ENCODE measurements at regions not wholly inside any gene's neighbourhood (a gene's known extent, or its start where the extent isn't known, plus 50 kb on each side); places are given as distances from the start of the nearest gene placed in this dataset.
A peak's percentile ranks its signal among the peaks of the same experiment; 100 is the strongest.

- no peak overlapping the region for H3K27ac Mint-ChIP-seq
- H3K27me3 Mint-ChIP-seq: peaks cover 0 to 8% (median 2%) of the 10 kb centered on the region in 5 donors
- H3K9me3 Mint-ChIP-seq: peaks cover 0 to 21% (median 0%) of the 10 kb centered on the region in 9 donors
- H3K4me3 Mint-ChIP-seq: no peak overlapping the region
- POLR2A ChIA-PET: no interaction called here
- peaks cover 0 to 4% (median 0%) of the 10 kb centered on the region in 4 donors for H3K4me1 Mint-ChIP-seq
- ATAC-seq (no peak), DNase-seq (peak in 1 of 10 donors; percentile 15)
- H3K36me3 Mint-ChIP-seq: peaks cover 0 to 15% (median 0%) of the 10 kb centered on the region in 3 donors
Measured at GRCh38 chr10:132467464-132468149, 70.0 kb upstream of the INPP5A start.

GRCh38 chr10:132468216-132468615 lies 69.4 kb upstream of the INPP5A start:
- peaks cover 0 to 4% (median 0%) of the 10 kb centered on the region in 4 donors for H3K4me1 Mint-ChIP-seq
- no peak for DNase-seq

GRCh38 chr10:132468651-132469050 lies 68.9 kb upstream of the INPP5A start:
- peaks cover 0 to 12% (median 3%) of the 10 kb centered on the region in 5 donors for H3K27me3 Mint-ChIP-seq
- H3K4me3 Mint-ChIP-seq: no peak overlapping the region
- POLR2A ChIA-PET: no interaction called here
- peaks cover 0 to 23% (median 0%) of the 10 kb centered on the region in 9 donors for H3K9me3 Mint-ChIP-seq
- DNase-seq: no peak
- H3K36me3 Mint-ChIP-seq: peaks cover 0 to 15% (median 0%) of the 10 kb centered on the region in 3 donors
- H3K4me1 Mint-ChIP-seq: peaks cover 0 to 4% (median 0%) of the 10 kb centered on the region in 4 donors
- ATAC-seq: no peak
- H3K27ac Mint-ChIP-seq: no peak overlapping the region

More at GRCh38 chr10:132468216-132468615, 69.4 kb upstream of the INPP5A start:
- H3K27me3 Mint-ChIP-seq: peaks cover 0 to 8% (median 3%) of the 10 kb centered on the region in 5 donors
- ATAC-seq: no peak
- peaks cover 0 to 15% (median 0%) of the 10 kb centered on the region in 3 donors for H3K36me3 Mint-ChIP-seq
- POLR2A ChIA-PET: no interaction called here
- peaks cover 0 to 23% (median 0%) of the 10 kb centered on the region in 9 donors for H3K9me3 Mint-ChIP-seq
- no peak overlapping the region for H3K27ac Mint-ChIP-seq
- H3K4me3 Mint-ChIP-seq: no peak overlapping the region

DNA sequence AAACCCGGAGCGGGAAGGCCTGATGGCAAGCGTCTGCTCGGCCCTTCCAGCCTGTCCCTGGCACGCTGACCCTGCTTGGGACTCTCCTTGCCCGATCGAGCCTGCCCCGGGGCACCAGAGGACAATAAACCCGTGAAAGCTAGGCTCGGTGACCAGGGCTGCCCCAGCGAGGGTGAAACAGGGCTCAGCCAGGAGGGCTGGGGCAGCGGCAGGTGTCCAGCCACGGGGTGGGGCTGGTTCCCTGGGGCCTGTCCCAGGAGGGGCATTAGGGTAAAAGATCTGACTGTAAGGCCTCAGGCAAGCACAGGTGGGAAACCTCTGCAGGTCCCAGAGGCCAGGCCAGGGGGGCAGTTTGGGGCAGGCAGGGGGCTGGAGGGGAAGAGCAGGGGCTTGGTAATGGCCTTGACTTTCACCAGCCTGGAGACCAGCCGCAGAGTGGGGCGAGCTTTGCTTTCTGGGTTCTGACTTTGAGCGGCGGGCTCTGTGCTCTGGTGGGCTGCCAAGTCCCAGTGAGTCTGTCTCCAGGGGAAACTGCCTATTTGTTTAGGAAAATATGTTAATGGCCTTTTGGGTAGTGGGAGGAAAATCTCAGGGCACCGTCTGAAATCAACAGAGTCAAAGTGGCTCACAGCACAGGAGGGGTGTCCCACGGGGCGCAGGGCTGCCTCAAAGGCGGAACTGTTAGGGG lies 68.2 kb upstream of the INPP5A start:
- Mint-ChIP-seq H3K4me3 (no peak overlapping the region), H3K27ac (peak overlapping the region in 1 of 10 donors; percentile 75), H3K27me3 (peaks cover 0 to 13% (median 3%) of the 10 kb centered on the region in 5 donors), H3K4me1 (peaks cover 0 to 4% (median 0%) of the 10 kb centered on the region in 4 donors), H3K9me3 (peaks cover 0 to 23% (median 0%) of the 10 kb centered on the region in 9 donors), H3K36me3 (peaks cover 0 to 15% (median 0%) of the 10 kb centered on the region in 3 donors)
- ATAC-seq (no peak), DNase-seq (no peak)
- POLR2A ChIA-PET: no interaction called here

DNA sequence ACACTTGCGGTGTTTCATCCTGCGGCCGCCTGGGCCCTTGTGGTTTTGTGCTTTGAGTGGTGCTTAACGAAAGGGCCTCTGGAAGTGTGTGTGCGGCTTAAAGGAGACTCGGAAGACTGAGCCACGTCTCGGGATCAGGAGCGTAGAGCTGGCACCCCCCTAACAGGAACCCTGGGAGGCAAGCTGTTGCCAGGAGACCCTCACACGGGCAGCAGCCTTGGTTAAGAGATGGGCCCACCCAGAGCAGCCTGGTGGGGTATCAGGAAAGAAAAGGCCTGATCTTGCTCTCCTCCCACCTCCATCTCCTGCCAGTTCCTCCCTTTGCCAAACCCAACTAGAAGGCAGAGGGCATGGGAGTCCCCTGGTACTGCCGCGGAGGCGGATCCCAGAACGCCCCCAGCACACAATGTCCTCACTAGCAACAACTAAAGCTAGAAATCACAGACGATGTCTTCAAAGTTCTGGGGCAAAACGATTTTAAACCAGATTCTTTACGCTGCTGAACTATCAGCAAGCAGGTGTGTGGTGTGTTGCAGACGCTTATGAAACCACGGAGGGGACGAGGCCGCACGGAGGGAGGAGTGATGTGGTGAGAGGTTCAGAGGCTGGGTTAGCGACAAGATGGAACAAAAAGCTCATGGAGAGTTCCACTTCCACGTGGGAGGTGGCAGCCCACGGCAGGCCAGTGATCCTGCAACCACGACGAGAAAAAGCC lies 67.0 kb upstream of the INPP5A start:
- H3K27ac Mint-ChIP-seq: peak overlapping the region in 3 of 10 donors; percentile 11 to 82 (median 28)
- peaks cover 0 to 4% (median 0%) of the 10 kb centered on the region in 4 donors for H3K4me1 Mint-ChIP-seq
- POLR2A ChIA-PET: no interaction called here
- H3K27me3 Mint-ChIP-seq: peaks cover 0 to 13% (median 5%) of the 10 kb centered on the region in 5 donors
- peaks cover 0 to 15% (median 0%) of the 10 kb centered on the region in 3 donors for H3K36me3 Mint-ChIP-seq
- no peak overlapping the region for H3K4me3 Mint-ChIP-seq
- peaks cover 0 to 23% (median 0%) of the 10 kb centered on the region in 9 donors for H3K9me3 Mint-ChIP-seq
- DNase-seq (peak in 1 of 10 donors; percentile 26), ATAC-seq (no peak)

- POLR2A ChIA-PET: no interaction called here
- Mint-ChIP-seq H3K4me3 (no peak overlapping the region), H3K27ac (peak overlapping the region in 2 of 10 donors; percentile 28 to 82), H3K27me3 (peaks cover 0 to 13% (median 5%) of the 10 kb centered on the region in 5 donors), H3K36me3 (peaks cover 0 to 15% (median 0%) of the 10 kb centered on the region in 3 donors), H3K4me1 (peaks cover 0 to 4% (median 0%) of the 10 kb centered on the region in 4 donors), H3K9me3 (peaks cover 0 to 23% (median 0%) of the 10 kb centered on the region in 9 donors)
- DNase-seq (no peak), ATAC-seq (no peak)
Measured at GRCh38 chr10:132471125-132471451, 66.5 kb upstream of the INPP5A start.

DNA sequence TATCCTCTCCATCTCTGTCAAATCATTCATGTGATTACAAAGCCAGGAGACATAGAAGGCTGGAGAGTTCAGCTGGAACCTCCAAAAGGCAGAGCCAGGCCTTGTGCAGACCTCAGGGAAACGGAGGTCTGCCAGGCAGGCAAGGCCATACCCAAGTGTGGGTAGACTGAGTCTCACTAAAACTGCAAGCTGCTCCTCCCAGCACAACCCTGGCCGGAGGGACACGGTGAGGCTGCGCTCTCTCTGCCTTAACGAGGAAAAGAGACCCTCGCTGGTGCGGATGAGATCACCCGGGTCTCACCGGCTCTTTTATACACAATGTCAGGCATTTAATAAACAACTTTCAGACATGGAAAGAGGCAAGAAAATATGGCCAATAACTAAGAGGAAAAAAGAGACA lies 66.1 kb upstream of the INPP5A start:
- peaks cover 0 to 23% (median 0%) of the 10 kb centered on the region in 9 donors for H3K9me3 Mint-ChIP-seq
- no peak for DNase-seq
- POLR2A ChIA-PET: no interaction called here

GRCh38 chr10:132475086-132475485 lies 62.5 kb upstream of the INPP5A start:
- H3K27ac Mint-ChIP-seq: no peak overlapping the region
- DNase-seq (no peak), ATAC-seq (no peak)
- H3K36me3 Mint-ChIP-seq: peaks cover 0 to 15% (median 0%) of the 10 kb centered on the region in 3 donors
- H3K9me3 Mint-ChIP-seq: peaks cover 0 to 23% (median 0%) of the 10 kb centered on the region in 9 donors
- POLR2A ChIA-PET: no interaction called here
- peaks cover 0 to 16% (median 5%) of the 10 kb centered on the region in 5 donors for H3K27me3 Mint-ChIP-seq
- H3K4me3 Mint-ChIP-seq: no peak overlapping the region
- H3K4me1 Mint-ChIP-seq: peaks cover 0 to 2% (median 0%) of the 10 kb centered on the region in 4 donors

More for the DNA sequence above, 66.1 kb upstream of the INPP5A start:
- Mint-ChIP-seq H3K4me3 (no peak overlapping the region), H3K4me1 (peaks cover 0 to 4% (median 0%) of the 10 kb centered on the region in 4 donors), H3K27ac (no peak overlapping the region), H3K36me3 (peaks cover 0 to 15% (median 0%) of the 10 kb centered on the region in 3 donors), H3K27me3 (peaks cover 0 to 13% (median 5%) of the 10 kb centered on the region in 5 donors)
- ATAC-seq: no peak

DNA sequence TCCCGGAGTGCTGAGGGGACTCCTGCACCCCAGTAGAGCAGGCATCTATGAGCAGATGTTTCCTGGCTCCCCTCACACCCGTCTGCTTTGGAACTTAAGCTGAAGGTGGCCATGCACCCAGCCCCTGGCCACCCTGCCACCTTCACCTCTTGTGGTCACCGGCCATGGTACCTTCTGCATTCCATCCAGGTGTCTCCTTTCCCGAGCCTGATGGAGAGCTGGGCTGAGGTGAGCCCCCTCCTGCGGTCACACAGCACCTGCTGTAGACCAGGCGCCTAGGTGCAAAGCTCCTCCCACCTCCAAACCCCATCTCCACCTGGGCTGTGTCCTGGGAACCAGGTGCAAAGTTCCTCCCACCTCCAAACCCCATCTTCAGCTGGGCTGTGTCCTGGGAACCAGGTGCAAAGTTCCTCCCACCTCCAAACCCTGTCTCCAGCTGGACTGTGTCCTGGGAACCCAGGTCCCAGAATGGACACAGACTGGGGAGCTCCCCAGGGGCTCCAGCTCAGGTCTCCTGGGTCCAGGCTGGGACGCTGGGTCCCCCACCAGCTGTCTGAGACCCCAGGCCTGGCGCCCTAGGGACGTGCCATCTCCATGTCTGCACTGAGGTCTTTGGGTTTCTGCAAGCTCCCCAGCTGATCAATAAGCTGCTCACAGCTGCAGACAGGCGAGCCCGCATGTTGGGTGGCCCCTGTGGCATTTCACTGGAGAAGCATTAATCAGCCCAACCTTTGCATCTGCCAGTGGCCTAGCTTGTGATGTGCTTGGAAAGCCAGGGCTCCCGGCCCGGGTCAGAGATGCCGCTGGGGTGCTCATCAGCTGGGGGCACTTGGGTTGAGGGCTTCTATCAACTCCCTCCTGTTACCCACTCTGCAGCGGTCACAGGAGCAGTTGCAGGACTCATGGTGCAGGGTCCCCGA lies 61.2 kb upstream of the INPP5A start:
- no peak overlapping the region for H3K4me3 Mint-ChIP-seq
- peaks cover 0 to 4% (median 0%) of the 10 kb centered on the region in 4 donors for H3K4me1 Mint-ChIP-seq
- H3K36me3 Mint-ChIP-seq: peaks cover 0 to 10% (median 0%) of the 10 kb centered on the region in 3 donors
- peaks cover 0 to 18% (median 8%) of the 10 kb centered on the region in 5 donors for H3K27me3 Mint-ChIP-seq
- DNase-seq: peak in 1 of 10 donors; percentile 36
- ATAC-seq: no peak
- H3K9me3 Mint-ChIP-seq: peaks cover 0 to 14% (median 0%) of the 10 kb centered on the region in 9 donors
- POLR2A ChIA-PET: no interaction called here
- H3K27ac Mint-ChIP-seq: no peak overlapping the region

DNA sequence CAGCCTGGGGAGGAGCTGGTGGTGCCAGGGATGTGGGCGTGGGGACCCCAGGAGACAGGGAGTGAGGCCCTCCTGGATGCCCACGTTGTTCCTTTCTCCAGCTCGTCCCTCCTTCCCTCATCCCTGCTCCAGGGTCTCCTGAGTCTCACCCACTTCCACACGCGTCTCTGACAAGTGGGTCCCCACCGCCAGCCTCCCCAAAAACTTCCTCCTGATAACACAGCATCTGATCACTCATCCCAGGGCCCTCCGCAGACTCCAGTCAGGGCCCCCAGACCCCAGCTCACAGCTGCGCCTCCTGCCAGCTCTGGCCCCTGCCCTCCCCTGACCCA lies 60.6 kb upstream of the INPP5A start:
- no peak for ATAC-seq
- H3K4me3 Mint-ChIP-seq: no peak overlapping the region
- POLR2A ChIA-PET: no interaction called here
- H3K36me3 Mint-ChIP-seq: peaks cover 0 to 3% (median 0%) of the 10 kb centered on the region in 3 donors
- H3K27ac Mint-ChIP-seq: no peak overlapping the region
- H3K9me3 Mint-ChIP-seq: peaks cover 0 to 7% (median 0%) of the 10 kb centered on the region in 9 donors
- peaks cover 0 to 18% (median 8%) of the 10 kb centered on the region in 5 donors for H3K27me3 Mint-ChIP-seq
- peaks cover 0 to 4% (median 0%) of the 10 kb centered on the region in 4 donors for H3K4me1 Mint-ChIP-seq
- no peak for DNase-seq

- H3K27me3 Mint-ChIP-seq: peaks cover 0 to 19% (median 5%) of the 10 kb centered on the region in 5 donors
- peaks cover 0 to under 1% (median 0%) of the 10 kb centered on the region in 9 donors for H3K9me3 Mint-ChIP-seq
- POLR2A ChIA-PET: no interaction called here
- peak in 1 of 10 donors; percentile 56 for DNase-seq
- H3K4me3 Mint-ChIP-seq: no peak overlapping the region
- no peak overlapping the region for H3K27ac Mint-ChIP-seq
- peaks cover 0 to 5% (median 0%) of the 10 kb centered on the region in 4 donors for H3K4me1 Mint-ChIP-seq
- ATAC-seq: no peak
- H3K36me3 Mint-ChIP-seq: no peaks in the 10 kb centered on the region
Measured at GRCh38 chr10:132477398-132478340, 59.9 kb upstream of the INPP5A start.

Measured in naive thymus-derived CD8-positive, alpha-beta T cell (primary cell).